Calu3 (cell line): ENCODE measurements at regions not wholly inside any gene's neighbourhood (a gene's known extent, or its start where the extent isn't known, plus 50 kb on each side); places are given as distances from the start of the nearest gene placed in this dataset.

Experiments
- BruUV-seq: library from RNA; stranded (reverse); fragments of 400-500 nt; replicated peaks from 2 replicates; lab custom pipeline; 2021; lab: Mats Ljungman, UMichigan
- CTCF ChIA-PET: fragments of 300-600 bp; sonication (Branson Sonifier 250); formaldehyde crosslinking; loops from one replicate; lab custom pipeline; 2022; ENCODE audit warnings: antibody characterized with exemption; lab: Charles Lee
- DNase-seq: peaks from one replicate; pipeline ENCODE4 v3.0.0; 2022
- H3K27ac Mint-ChIP-seq: one replicate; pipeline ENCODE4 v1.8.0; 2022; ENCODE audit warnings: mixed read lengths; ENCODE audit not compliant: unreplicated experiment
- H3K27me3 Mint-ChIP-seq: one replicate; pipeline ENCODE4 v1.8.0; 2022; ENCODE audit warnings: mixed read lengths; ENCODE audit not compliant: unreplicated experiment
- H3K36me3 Mint-ChIP-seq: one replicate; pipeline ENCODE4 v1.8.0; 2022; ENCODE audit warnings: mild to moderate bottlenecking, moderate library complexity, mixed read lengths; ENCODE audit not compliant: insufficient read depth, unreplicated experiment
- H3K4me1 Mint-ChIP-seq: one replicate; pipeline ENCODE4 v1.8.0; 2022; ENCODE audit warnings: mild to moderate bottlenecking, low read depth, mixed read lengths; ENCODE audit not compliant: unreplicated experiment
- H3K4me3 Mint-ChIP-seq: one replicate; pipeline ENCODE4 v1.8.0; 2022; ENCODE audit warnings: mild to moderate bottlenecking, low read depth, moderate library complexity, mixed read lengths; ENCODE audit not compliant: unreplicated experiment
- H3K9me3 Mint-ChIP-seq: one replicate; pipeline ENCODE4 v1.8.0; 2022; ENCODE audit warnings: low read depth, mixed read lengths; ENCODE audit not compliant: unreplicated experiment
- intact Hi-C: fragments of 100-400 bp; cut with micrococcal nuclease; formaldehyde crosslinking; loops from one replicate; pipeline ENCODE4 v1.10.0; 2022; ENCODE audit not compliant: unreplicated experiment
- TF ChIP-seq, protein P1 (sequence below): fragments of 200-600 bp; IDR thresholded peaks from one replicate; pipeline ENCODE4 v1.8.0; 2022; ENCODE audit warnings: antibody characterized with exemption; ENCODE audit not compliant: unreplicated experiment

- H3K27ac Mint-ChIP-seq = no peak overlapping the region
- CTCF ChIA-PET = no interaction called here
- H3K4me1 Mint-ChIP-seq = peaks cover 10% of the 10 kb centered on the region
- peaks cover 6% of the 10 kb centered on the region for H3K9me3 Mint-ChIP-seq
- H3K36me3 Mint-ChIP-seq = no peaks in the 10 kb centered on the region
- no peak for DNase-seq
- TF ChIP-seq, protein P1, sequence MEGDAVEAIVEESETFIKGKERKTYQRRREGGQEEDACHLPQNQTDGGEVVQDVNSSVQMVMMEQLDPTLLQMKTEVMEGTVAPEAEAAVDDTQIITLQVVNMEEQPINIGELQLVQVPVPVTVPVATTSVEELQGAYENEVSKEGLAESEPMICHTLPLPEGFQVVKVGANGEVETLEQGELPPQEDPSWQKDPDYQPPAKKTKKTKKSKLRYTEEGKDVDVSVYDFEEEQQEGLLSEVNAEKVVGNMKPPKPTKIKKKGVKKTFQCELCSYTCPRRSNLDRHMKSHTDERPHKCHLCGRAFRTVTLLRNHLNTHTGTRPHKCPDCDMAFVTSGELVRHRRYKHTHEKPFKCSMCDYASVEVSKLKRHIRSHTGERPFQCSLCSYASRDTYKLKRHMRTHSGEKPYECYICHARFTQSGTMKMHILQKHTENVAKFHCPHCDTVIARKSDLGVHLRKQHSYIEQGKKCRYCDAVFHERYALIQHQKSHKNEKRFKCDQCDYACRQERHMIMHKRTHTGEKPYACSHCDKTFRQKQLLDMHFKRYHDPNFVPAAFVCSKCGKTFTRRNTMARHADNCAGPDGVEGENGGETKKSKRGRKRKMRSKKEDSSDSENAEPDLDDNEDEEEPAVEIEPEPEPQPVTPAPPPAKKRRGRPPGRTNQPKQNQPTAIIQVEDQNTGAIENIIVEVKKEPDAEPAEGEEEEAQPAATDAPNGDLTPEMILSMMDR = no peak
- no peak overlapping the region for H3K4me3 Mint-ChIP-seq
- intact Hi-C loops = no loop called here
- no peaks in the 10 kb centered on the region for H3K27me3 Mint-ChIP-seq
- BruUV-seq = no TSS peak
Measured at GRCh38 chr3:36258421-36258820, 121.9 kb upstream of the STAC start.

DNA sequence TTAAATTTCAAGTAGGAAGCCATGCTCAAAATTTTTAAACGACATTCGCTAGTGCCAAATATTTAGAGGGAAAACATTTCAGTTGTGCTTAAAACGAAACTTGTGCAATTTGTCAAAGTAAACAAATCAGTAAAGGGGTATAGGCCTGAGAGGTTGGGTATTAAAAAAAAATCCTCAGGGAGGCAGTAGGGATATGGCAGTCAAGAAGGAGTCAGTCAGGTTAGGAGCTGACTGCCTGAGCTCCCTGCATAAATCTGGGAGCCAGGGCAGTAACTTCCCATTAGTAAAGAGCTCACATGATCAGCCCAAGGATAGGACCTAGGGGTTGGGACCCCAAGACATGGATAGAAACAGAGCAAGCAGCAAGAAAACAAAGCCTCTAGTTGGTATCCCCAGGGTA is 120.7 kb upstream of the STAC start:
- intact Hi-C loops = no loop called here
- no peak overlapping the region for H3K27ac Mint-ChIP-seq
- no peak for DNase-seq
- H3K9me3 Mint-ChIP-seq = peaks cover 6% of the 10 kb centered on the region
- TF ChIP-seq, protein P1 = no peak
- CTCF ChIA-PET = no interaction called here
- H3K4me1 Mint-ChIP-seq = peaks cover 10% of the 10 kb centered on the region
- H3K27me3 Mint-ChIP-seq = no peaks in the 10 kb centered on the region
- no TSS peak for BruUV-seq
- H3K4me3 Mint-ChIP-seq = no peak overlapping the region
- H3K36me3 Mint-ChIP-seq = no peaks in the 10 kb centered on the region

DNA sequence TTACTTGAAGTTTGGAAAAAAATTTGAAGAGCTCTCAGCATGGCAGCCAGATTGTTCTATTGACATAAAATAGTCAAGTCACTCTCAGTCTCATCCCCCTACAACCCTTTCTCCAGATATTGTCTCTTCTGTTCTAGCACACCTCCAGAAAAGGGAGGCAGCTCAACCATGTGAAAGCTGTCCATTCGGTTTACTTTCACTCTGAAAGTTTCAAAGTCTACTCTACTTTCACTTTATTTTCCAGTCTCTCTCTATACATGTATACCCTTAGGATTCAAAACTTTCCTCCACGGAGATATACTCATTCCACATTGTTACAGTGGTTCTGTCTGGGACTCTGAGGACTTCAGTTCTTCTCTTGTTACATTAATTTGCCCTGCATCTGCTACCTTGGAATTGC is 111.0 kb upstream of the STAC start:
- no peaks in the 10 kb centered on the region for H3K9me3 Mint-ChIP-seq
- H3K27me3 Mint-ChIP-seq = peaks cover 23% of the 10 kb centered on the region
- CTCF ChIA-PET = interaction anchor here (0.5 kb wide), 1 partner anchor 594 kb away, joined by 3 read pairs; no protein-coding TSS in a partner anchor
- H3K4me3 Mint-ChIP-seq = no peak overlapping the region
- H3K27ac Mint-ChIP-seq = no peak overlapping the region
- TF ChIP-seq, protein P1 = no peak
- H3K4me1 Mint-ChIP-seq = no peaks in the 10 kb centered on the region
- no peaks in the 10 kb centered on the region for H3K36me3 Mint-ChIP-seq
- intact Hi-C loops = no loop called here
- no peak for DNase-seq
- no TSS peak for BruUV-seq

- TF ChIP-seq, protein P1 = no peak
- intact Hi-C loops = no loop called here
- no peak overlapping the region for H3K4me3 Mint-ChIP-seq
- BruUV-seq = no TSS peak
- DNase-seq = no peak
- H3K4me1 Mint-ChIP-seq = no peaks in the 10 kb centered on the region
- CTCF ChIA-PET = no interaction called here
- no peaks in the 10 kb centered on the region for H3K36me3 Mint-ChIP-seq
- H3K27ac Mint-ChIP-seq = no peak overlapping the region
- no peaks in the 10 kb centered on the region for H3K27me3 Mint-ChIP-seq
- H3K9me3 Mint-ChIP-seq = no peaks in the 10 kb centered on the region
Measured at GRCh38 chr3:36282766-36283165, 97.5 kb upstream of the STAC start.

- intact Hi-C loops = no loop called here
Measured at GRCh38 chr3:36295296-36295695, 85.0 kb upstream of the STAC start.

More at GRCh38 chr3:36295296-36295695, 85.0 kb upstream of the STAC start:
- peaks cover 22% of the 10 kb centered on the region for H3K4me1 Mint-ChIP-seq
- H3K36me3 Mint-ChIP-seq = no peaks in the 10 kb centered on the region
- BruUV-seq = no TSS peak
- no peaks in the 10 kb centered on the region for H3K27me3 Mint-ChIP-seq
- peaks cover 4% of the 10 kb centered on the region for H3K9me3 Mint-ChIP-seq
- H3K27ac Mint-ChIP-seq = no peak overlapping the region
- DNase-seq = no peak
- H3K4me3 Mint-ChIP-seq = no peak overlapping the region
- CTCF ChIA-PET = no interaction called here
- TF ChIP-seq, protein P1 = no peak
